Upper lobe of left lung (tissue), 4 donors: ENCODE measurements at regions not wholly inside any gene's neighbourhood (a gene's known extent, or its start where the extent isn't known, plus 50 kb on each side); places are given as distances from the start of the nearest gene placed in this dataset.

ENCODE experiments used
- EP300 ChIP-seq, 4 donors: sonication (generic); formaldehyde crosslinking; IDR thresholded peaks; one replicate each; pipeline ENCODE4 v1.5.1; 2017; ENCODE audit warnings: antibody characterized with exemption in 4 of 4, control low read depth in 2 of 4
- POLR2AphosphoS5 ChIP-seq, 2 donors: sonication (generic); formaldehyde crosslinking; IDR thresholded peaks; one replicate each; pipeline ENCODE4 v1.5.1; 2017; ENCODE audit warnings: antibody characterized with exemption in 2 of 2
- TF ChIP-seq, protein P1 (sequence below), 6 experiments: fragments of 450-650 bp in 4 of 6; fragments of 200-600 bp in 2 of 6; sonication (generic) in 2 of 6; IDR thresholded peaks; one replicate each; pipeline ENCODE4 v1.5.1; 2016 to 2019; ENCODE audit warnings: antibody characterized with exemption in 6 of 6

DNA sequence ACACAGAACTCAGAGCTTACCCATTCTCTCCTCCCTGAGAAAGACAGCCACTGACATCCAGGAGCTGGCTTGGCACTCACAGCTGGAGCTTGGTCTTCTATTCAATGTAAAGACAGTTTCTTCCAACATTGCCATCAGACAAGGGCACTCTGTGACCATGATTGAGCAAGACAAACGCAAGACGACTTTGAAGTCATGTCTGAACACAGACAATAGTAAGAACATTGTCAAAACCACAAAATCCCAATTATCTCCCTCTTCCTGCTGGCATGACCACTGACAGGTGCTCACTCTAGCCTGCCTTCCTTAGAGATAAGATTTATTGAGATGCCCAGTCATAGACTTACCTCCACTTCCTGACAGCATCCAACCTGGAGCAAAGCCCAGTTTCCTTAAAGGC, 328.0 kb downstream of the MSX2 start:
- TF ChIP-seq, protein P1, sequence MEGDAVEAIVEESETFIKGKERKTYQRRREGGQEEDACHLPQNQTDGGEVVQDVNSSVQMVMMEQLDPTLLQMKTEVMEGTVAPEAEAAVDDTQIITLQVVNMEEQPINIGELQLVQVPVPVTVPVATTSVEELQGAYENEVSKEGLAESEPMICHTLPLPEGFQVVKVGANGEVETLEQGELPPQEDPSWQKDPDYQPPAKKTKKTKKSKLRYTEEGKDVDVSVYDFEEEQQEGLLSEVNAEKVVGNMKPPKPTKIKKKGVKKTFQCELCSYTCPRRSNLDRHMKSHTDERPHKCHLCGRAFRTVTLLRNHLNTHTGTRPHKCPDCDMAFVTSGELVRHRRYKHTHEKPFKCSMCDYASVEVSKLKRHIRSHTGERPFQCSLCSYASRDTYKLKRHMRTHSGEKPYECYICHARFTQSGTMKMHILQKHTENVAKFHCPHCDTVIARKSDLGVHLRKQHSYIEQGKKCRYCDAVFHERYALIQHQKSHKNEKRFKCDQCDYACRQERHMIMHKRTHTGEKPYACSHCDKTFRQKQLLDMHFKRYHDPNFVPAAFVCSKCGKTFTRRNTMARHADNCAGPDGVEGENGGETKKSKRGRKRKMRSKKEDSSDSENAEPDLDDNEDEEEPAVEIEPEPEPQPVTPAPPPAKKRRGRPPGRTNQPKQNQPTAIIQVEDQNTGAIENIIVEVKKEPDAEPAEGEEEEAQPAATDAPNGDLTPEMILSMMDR (IDR thresholded peaks at IDR 0.05), result no peak
- TF ChIP-seq EP300 (IDR thresholded peaks at IDR 0.05) (no peak), POLR2AphosphoS5 (IDR thresholded peaks at IDR 0.05) (no peak)
